ENCODE measurements at regions not wholly inside any gene's neighbourhood (a gene's known extent, or its start where the extent isn't known, plus 50 kb on each side); places are given as distances from the start of the nearest gene placed in this dataset.

DNA sequence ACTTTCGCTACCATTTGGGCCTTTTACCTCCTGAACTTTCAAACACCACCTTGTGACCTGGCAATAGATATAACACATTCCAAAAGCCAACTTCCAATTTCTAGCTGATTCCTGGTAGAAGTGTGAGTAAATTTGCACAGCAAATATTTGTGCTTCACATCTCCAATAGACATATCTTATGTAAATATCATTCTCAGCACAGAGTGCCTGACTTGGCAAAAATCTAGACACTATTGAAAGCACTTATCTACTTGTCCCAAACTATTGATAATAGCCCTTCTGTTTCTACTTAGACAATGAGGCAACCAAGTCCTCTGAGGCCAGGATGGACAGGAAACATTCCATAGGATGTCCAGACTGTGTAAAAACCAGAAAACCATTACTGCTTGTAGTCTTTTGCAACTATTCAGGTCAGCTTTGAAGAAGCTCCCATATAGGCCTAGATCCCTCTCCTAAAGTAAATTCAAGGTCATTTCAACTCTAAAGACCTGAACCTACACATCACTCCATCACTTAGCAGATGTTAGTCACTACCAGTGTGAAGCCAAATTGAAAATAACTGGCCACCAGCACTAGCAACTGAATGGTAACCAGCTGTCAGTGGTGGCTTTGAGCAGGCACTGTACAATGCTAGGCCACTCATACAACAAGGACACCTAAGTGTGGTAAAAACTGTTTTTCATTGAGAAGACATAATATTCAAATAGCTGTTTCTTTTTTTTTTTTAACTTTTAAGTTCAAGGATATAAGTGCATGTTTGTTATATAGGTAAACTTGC lies 95.3 kb upstream of the RSPO3 start:
- ATAC-seq = peak; percentile 80

DNA sequence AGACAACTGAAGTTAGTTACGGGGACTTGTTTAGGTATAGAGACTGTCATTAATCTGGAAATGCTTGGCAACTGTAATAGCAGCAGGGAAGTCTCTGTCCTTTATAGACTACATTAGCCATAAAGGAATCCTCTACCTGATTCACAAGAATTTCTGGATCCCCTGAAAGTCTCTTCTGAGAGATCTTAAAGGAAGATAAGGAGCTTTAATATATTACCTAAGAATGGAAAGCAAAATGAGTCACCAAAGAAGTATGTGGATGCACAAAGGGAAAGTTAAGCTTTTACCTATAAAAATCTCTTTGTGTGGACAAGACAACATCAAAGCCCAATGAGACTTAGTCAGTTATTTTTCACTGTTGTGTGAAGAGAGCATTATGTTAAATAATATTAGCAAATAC lies 92.2 kb upstream of the RSPO3 start:
- H3K36me3 ChIP-seq = no peaks in the 10 kb centered on the region
- H3K9me3 ChIP-seq = no peaks in the 10 kb centered on the region
- TF ChIP-seq, protein P1, sequence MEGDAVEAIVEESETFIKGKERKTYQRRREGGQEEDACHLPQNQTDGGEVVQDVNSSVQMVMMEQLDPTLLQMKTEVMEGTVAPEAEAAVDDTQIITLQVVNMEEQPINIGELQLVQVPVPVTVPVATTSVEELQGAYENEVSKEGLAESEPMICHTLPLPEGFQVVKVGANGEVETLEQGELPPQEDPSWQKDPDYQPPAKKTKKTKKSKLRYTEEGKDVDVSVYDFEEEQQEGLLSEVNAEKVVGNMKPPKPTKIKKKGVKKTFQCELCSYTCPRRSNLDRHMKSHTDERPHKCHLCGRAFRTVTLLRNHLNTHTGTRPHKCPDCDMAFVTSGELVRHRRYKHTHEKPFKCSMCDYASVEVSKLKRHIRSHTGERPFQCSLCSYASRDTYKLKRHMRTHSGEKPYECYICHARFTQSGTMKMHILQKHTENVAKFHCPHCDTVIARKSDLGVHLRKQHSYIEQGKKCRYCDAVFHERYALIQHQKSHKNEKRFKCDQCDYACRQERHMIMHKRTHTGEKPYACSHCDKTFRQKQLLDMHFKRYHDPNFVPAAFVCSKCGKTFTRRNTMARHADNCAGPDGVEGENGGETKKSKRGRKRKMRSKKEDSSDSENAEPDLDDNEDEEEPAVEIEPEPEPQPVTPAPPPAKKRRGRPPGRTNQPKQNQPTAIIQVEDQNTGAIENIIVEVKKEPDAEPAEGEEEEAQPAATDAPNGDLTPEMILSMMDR (IDR thresholded peaks at IDR 0.05) = no peak
- no peaks in the 10 kb centered on the region for H3K27me3 ChIP-seq
- DNase-seq (no peak), ATAC-seq (no peak)
- no peak overlapping the region for H3K4me3 ChIP-seq
- intact Hi-C loops (cut with DNase I) = no loop called here
- H3K4me1 ChIP-seq = no peaks in the 10 kb centered on the region
- no peak overlapping the region for H3K27ac ChIP-seq

More for the DNA sequence above, 95.3 kb upstream of the RSPO3 start:
- Histone ChIP-seq H3K9me3 (no peaks in the 10 kb centered on the region), H3K36me3 (no peaks in the 10 kb centered on the region), H3K4me1 (no peaks in the 10 kb centered on the region), H3K27ac (no peak overlapping the region), H3K27me3 (no peaks in the 10 kb centered on the region), H3K4me3 (no peak overlapping the region)
- TF ChIP-seq, protein P1 (IDR thresholded peaks at IDR 0.05) = no peak
- intact Hi-C loops (cut with DNase I) = no loop called here
- no peak for DNase-seq

DNA sequence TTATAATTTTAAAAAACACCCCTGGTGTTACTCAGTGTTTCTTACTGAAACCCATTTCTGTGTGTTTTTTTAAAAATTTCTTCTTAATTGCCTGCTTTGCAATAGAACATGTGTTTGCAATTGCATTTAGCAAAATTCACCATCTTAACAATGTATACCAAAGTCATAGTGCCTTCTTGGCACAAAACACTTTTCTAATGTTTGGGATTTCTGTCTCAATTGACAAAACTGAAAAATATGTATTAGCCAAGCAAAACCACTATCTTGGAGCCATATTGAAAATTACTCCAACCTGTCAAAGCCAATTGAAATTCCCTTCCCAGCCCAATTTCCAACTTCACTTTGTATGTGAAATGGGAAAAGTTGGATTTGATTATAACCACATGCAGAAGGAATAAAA lies 88.4 kb upstream of the RSPO3 start:
- intact Hi-C loops (cut with DNase I) = no loop called here
- no peak overlapping the region for H3K4me3 ChIP-seq
- no peaks in the 10 kb centered on the region for H3K36me3 ChIP-seq
- no peaks in the 10 kb centered on the region for H3K9me3 ChIP-seq
- DNase-seq (no peak), ATAC-seq (no peak)
- TF ChIP-seq, protein P1 (IDR thresholded peaks at IDR 0.05) = no peak
- H3K27ac ChIP-seq = no peak overlapping the region
- H3K27me3 ChIP-seq = no peaks in the 10 kb centered on the region
- no peaks in the 10 kb centered on the region for H3K4me1 ChIP-seq

DNA sequence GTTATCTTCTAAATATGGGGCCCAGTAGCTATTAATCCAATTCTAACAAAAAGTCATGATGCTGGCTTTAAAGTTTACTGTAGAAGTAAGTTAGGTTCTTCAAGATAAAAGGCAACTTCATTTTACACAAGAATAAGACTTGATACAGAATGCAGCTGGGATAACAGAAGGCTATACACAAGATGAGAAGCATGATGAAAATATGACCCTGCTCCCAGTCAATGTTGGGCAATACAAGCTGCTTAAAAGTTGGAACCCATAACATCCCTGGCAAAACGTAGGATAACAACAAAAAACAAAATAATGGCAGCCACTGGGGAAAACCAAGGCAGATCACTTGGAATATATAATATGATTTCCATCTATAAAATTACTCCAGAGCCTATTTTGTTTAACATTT lies 87.6 kb upstream of the RSPO3 start:
- Histone ChIP-seq H3K9me3 (no peaks in the 10 kb centered on the region), H3K27ac (no peak overlapping the region), H3K4me3 (no peak overlapping the region), H3K36me3 (no peaks in the 10 kb centered on the region), H3K27me3 (no peaks in the 10 kb centered on the region), H3K4me1 (no peaks in the 10 kb centered on the region)
- no peak for DNase-seq
- intact Hi-C loops (cut with DNase I) = no loop called here
- TF ChIP-seq, protein P1 (IDR thresholded peaks at IDR 0.05) = no peak
- ATAC-seq = no peak

DNA sequence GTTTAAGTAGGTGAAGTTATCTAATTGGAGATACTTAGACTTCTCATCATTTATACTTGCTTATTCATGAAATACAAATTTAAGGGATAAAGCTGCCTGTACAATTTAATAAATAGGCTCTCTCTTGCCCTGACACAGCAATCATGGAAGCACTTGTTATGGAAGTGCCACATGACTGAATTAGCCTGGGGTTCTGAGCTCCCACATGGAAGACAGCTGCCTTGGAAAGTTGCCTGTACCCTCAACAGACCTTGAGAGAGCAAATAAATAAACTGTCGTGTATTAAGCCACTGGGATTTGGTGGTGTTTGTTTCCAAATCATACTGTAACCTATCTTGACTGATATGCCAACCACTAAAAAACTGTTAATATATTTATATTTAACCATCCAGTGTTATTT lies 87.0 kb upstream of the RSPO3 start:
- intact Hi-C loops (cut with DNase I) = no loop called here
- H3K4me3 ChIP-seq = no peak overlapping the region
- DNase-seq (no peak), ATAC-seq (no peak)
- H3K9me3 ChIP-seq = no peaks in the 10 kb centered on the region
- no peaks in the 10 kb centered on the region for H3K36me3 ChIP-seq
- no peaks in the 10 kb centered on the region for H3K4me1 ChIP-seq
- TF ChIP-seq, protein P1 (IDR thresholded peaks at IDR 0.05) = no peak
- no peak overlapping the region for H3K27ac ChIP-seq
- H3K27me3 ChIP-seq = no peaks in the 10 kb centered on the region
